ENCODE measurements at regions not wholly inside any gene's neighbourhood (a gene's known extent, or its start where the extent isn't known, plus 50 kb on each side); places are given as distances from the start of the nearest gene placed in this dataset.

GRCh38 chr15:70318594-70319465, 221.1 kb upstream of the TLE3 start:
- DNase-seq, result no peak

GRCh38 chr15:70316059-70316600, 218.4 kb upstream of the TLE3 start:
- DNase-seq, result no peak

GRCh38 chr15:70315431-70315830, 217.7 kb upstream of the TLE3 start:
- no peak for DNase-seq

- no peak for DNase-seq
Measured at GRCh38 chr15:70314688-70315087, 217.0 kb upstream of the TLE3 start.

GRCh38 chr15:70314018-70314354, 216.3 kb upstream of the TLE3 start:
- no peak for DNase-seq

GRCh38 chr15:70313099-70314017, 215.6 kb upstream of the TLE3 start:
- no peak for DNase-seq

- DNase-seq, result no peak
Measured at GRCh38 chr15:70311821-70312220, 214.1 kb upstream of the TLE3 start.

- DNase-seq, result no peak
Measured at GRCh38 chr15:70309716-70310115, 212.0 kb upstream of the TLE3 start.

GRCh38 chr15:70308735-70309434, 211.2 kb upstream of the TLE3 start:
- DNase-seq, result no peak

- no peak for DNase-seq
Measured at GRCh38 chr15:70308011-70308734, 210.5 kb upstream of the TLE3 start.

GRCh38 chr15:70306582-70306981, 208.9 kb upstream of the TLE3 start:
- DNase-seq, result no peak

- DNase-seq, result no peak
Measured at GRCh38 chr15:70306081-70306480, 208.4 kb upstream of the TLE3 start.

- no peak for DNase-seq
Measured at GRCh38 chr15:70303981-70304380, 206.3 kb upstream of the TLE3 start.

GRCh38 chr15:70302360-70302759, 204.6 kb upstream of the TLE3 start:
- no peak for DNase-seq

GRCh38 chr15:70301396-70301795, 203.7 kb upstream of the TLE3 start:
- no peak for DNase-seq

GRCh38 chr15:70299931-70300869, 202.5 kb upstream of the TLE3 start:
- DNase-seq, result peak in 2 of 3 experiments; percentile 33 to 76

- no peak for DNase-seq
Measured at GRCh38 chr15:70297465-70298058, 199.8 kb upstream of the TLE3 start.

GRCh38 chr15:70294731-70295305, 197.1 kb upstream of the TLE3 start:
- DNase-seq, result no peak

- DNase-seq, result no peak
Measured at GRCh38 chr15:70293591-70294470, 196.1 kb upstream of the TLE3 start.
